Neural cell (in vitro differentiated cells): ENCODE measurements at regions not wholly inside any gene's neighbourhood (a gene's known extent, or its start where the extent isn't known, plus 50 kb on each side); places are given as distances from the start of the nearest gene placed in this dataset.
A peak's percentile ranks its signal among the peaks of the same experiment; 100 is the strongest.
"Not testable (repeated sequence)": the region's sequence is repeated elsewhere in the genome, so short reads cannot be mapped to it uniquely, and the experiment has no call there.

Experiments
- H2AFZ ChIP-seq: fragments of 200-600, 300-800 bp; sonication (generic), shearing (Covaris generic); 2 replicates; pipeline ENCODE4 v1.6.0; 2014; ENCODE audit warnings: low read depth, mild to moderate bottlenecking, antibody characterized with exemption, low read length, moderate library complexity
- H3F3A ChIP-seq: fragments of 200-600 bp; shearing (Covaris generic); 2 replicates; pipeline ENCODE4 v1.6.1; 2016; ENCODE audit warnings: mild to moderate bottlenecking, moderate library complexity, mixed read lengths, antibody characterized with exemption, low read length; ENCODE audit not compliant: insufficient read depth, poor library complexity, severe bottlenecking
- H3K27ac ChIP-seq: fragments of 200-600, 300-800 bp; sonication (generic), shearing (Covaris generic); 2 replicates; pipeline ENCODE4 v1.5.1; 2014; ENCODE audit warnings: mild to moderate bottlenecking, low read length, moderate library complexity
- H3K27me3 ChIP-seq: fragments of 300-800, 200-600 bp; sonication (generic), shearing (Covaris generic); 2 replicates; pipeline ENCODE4 v1.6.0; 2014; ENCODE audit warnings: mild to moderate bottlenecking, low read depth, low read length, moderate library complexity; ENCODE audit not compliant: insufficient read depth
- H3K36me3 ChIP-seq: fragments of 300-800, 200-600 bp; sonication (generic), shearing (Covaris generic); 2 replicates; pipeline ENCODE4 v1.5.1; 2014; ENCODE audit warnings: mild to moderate bottlenecking, antibody characterized with exemption, low read length, moderate library complexity; ENCODE audit not compliant: insufficient read depth
- H3K4me2 ChIP-seq: fragments of 300-800, 200-600 bp; sonication (generic), shearing (Covaris generic); 2 replicates; pipeline ENCODE4 v1.6.0; 2014; ENCODE audit warnings: mild to moderate bottlenecking, low read length
- H3K4me3 ChIP-seq: fragments of 300-800, 200-600 bp; sonication (generic), shearing (Covaris generic); 2 replicates; pipeline ENCODE4 v1.5.1; 2014; ENCODE audit warnings: mild to moderate bottlenecking, low read length, moderate library complexity
- H3K79me2 ChIP-seq: fragments of 200-600 bp; shearing (Covaris generic); replicated peaks from 2 replicates; pipeline ENCODE4 v1.6.0; 2014; ENCODE audit warnings: mild to moderate bottlenecking, low read length, moderate library complexity; ENCODE audit not compliant: insufficient read depth
- H3K9ac ChIP-seq: fragments of 300-800, 200-600 bp; sonication (generic), shearing (Covaris generic); 2 replicates; pipeline ENCODE4 v1.6.1; 2016; ENCODE audit warnings: mild to moderate bottlenecking, low read length, mixed read lengths
- H3K9me2 ChIP-seq: fragments of 200-600 bp; shearing (Covaris generic); 2 replicates; pipeline ENCODE4 v1.6.1; 2016; ENCODE audit warnings: mild to moderate bottlenecking, low read length, mixed read lengths; ENCODE audit not compliant: insufficient read depth
- H3K9me3 ChIP-seq: fragments of 200-600, 300-800 bp; sonication (generic), shearing (Covaris generic); 2 replicates; pipeline ENCODE4 v1.6.1; 2016; ENCODE audit warnings: mild to moderate bottlenecking, mixed run types, low read length, moderate library complexity, mixed read lengths
- H4K20me1 ChIP-seq: fragments of 200-600 bp; shearing (Covaris generic); 2 replicates; pipeline ENCODE4 v1.6.1; 2016; ENCODE audit warnings: mild to moderate bottlenecking, mixed run types; ENCODE audit not compliant: insufficient read depth
- CTCF ChIP-seq: fragments of 450-650 bp; IDR thresholded peaks from 2 replicates; pipeline ENCODE4 v1.5.1; 2014; ENCODE audit warnings: antibody characterized with exemption, mild to moderate bottlenecking, moderate library complexity; ENCODE audit not compliant: poor library complexity, severe bottlenecking
- EP300 ChIP-seq: fragments of 450-650 bp; conservative IDR thresholded peaks from 2 replicates; pipeline ENCODE4 v1.6.1; 2014; ENCODE audit warnings: antibody characterized with exemption, mild to moderate bottlenecking, moderate library complexity; ENCODE audit not compliant: poor library complexity, severe bottlenecking
- EZH2 ChIP-seq: fragments of 200-600, 300-800 bp; shearing (Covaris generic), sonication (generic); IDR thresholded peaks from 2 replicates; pipeline ENCODE4 v1.6.1; 2014; ENCODE audit warnings: antibody characterized with exemption, low read length, borderline replicate concordance, mild to moderate bottlenecking; ENCODE audit not compliant: insufficient read depth, poor library complexity, severe bottlenecking
- MXI1 ChIP-seq: fragments of 450-650 bp; conservative IDR thresholded peaks from 2 replicates; pipeline ENCODE4 v1.6.1; 2014; ENCODE audit warnings: antibody characterized with exemption, mild to moderate bottlenecking; ENCODE audit not compliant: poor library complexity, severe bottlenecking
- POLR2AphosphoS5 ChIP-seq: IDR thresholded peaks from 2 replicates; pipeline ENCODE4 v1.6.1; 2012
- RAD21 ChIP-seq: fragments of 450-650 bp; conservative IDR thresholded peaks from 2 replicates; pipeline ENCODE4 v1.6.1; 2014; ENCODE audit warnings: antibody characterized with exemption, mild to moderate bottlenecking, moderate library complexity
- REST ChIP-seq: IDR thresholded peaks from 2 replicates; pipeline ENCODE4 v1.6.1; 2012; ENCODE audit warnings: borderline replicate concordance
- SMC3 ChIP-seq: fragments of 450-650 bp; conservative IDR thresholded peaks from 2 replicates; pipeline ENCODE4 v1.6.1; 2014; ENCODE audit warnings: antibody characterized with exemption, mild to moderate bottlenecking, moderate library complexity; ENCODE audit not compliant: poor library complexity
- TAF1 ChIP-seq: IDR thresholded peaks from 2 replicates; pipeline ENCODE4 v1.6.1; 2012; ENCODE audit warnings: low read depth

GRCh38 chr2:196294516-196294909 lies 123.1 kb upstream of the STK17B start:
- Histone ChIP-seq H3K4me2 (no peak overlapping the region), H3K36me3 (peaks cover 9% of the 10 kb centered on the region), H4K20me1 (no peaks in the 10 kb centered on the region), H3K27me3 (no peaks in the 10 kb centered on the region), H3K9ac (no peak overlapping the region), H3K4me3 (no peak overlapping the region), H3F3A (no peaks in the 10 kb centered on the region), H3K9me3 (no peaks in the 10 kb centered on the region), H3K79me2 (no peaks in the 10 kb centered on the region), H3K27ac (no peak overlapping the region), H3K9me2 (no peaks in the 10 kb centered on the region), H2AFZ (no peak overlapping the region)
- TF ChIP-seq REST (no peak), MXI1 (no peak), POLR2AphosphoS5 (no peak), EZH2 (no peak), RAD21 (no peak), TAF1 (no peak), SMC3 (no peak), EP300 (no peak), CTCF (no peak)

- no peaks in the 10 kb centered on the region for H3K79me2 ChIP-seq
- TF ChIP-seq MXI1, result no peak
- H4K20me1 ChIP-seq, result no peaks in the 10 kb centered on the region
- H3K27me3 ChIP-seq, result no peaks in the 10 kb centered on the region
- peaks cover 9% of the 10 kb centered on the region for H3K36me3 ChIP-seq
- H3K27ac ChIP-seq, result no peak overlapping the region
- H3K9me3 ChIP-seq, result no peaks in the 10 kb centered on the region
- H3F3A ChIP-seq, result no peaks in the 10 kb centered on the region
- H3K4me2 ChIP-seq, result no peak overlapping the region
- H3K4me3 ChIP-seq, result no peak overlapping the region
- no peaks in the 10 kb centered on the region for H3K9me2 ChIP-seq
- no peak overlapping the region for H3K9ac ChIP-seq
- H2AFZ ChIP-seq, result no peak overlapping the region
These were observed 123.6 kb upstream of the STK17B start for GRCh38 chr2:196295005-196295404.

GRCh38 chr2:196298106-196298723 lies 126.8 kb upstream of the STK17B start:
- H3K36me3 ChIP-seq, H3K9me3 ChIP-seq, H3K4me2 ChIP-seq, H3K27ac ChIP-seq, H3K9me2 ChIP-seq, H3K79me2 ChIP-seq, H3K9ac ChIP-seq, H3F3A ChIP-seq, H3K4me3 ChIP-seq, H4K20me1 ChIP-seq, H2AFZ ChIP-seq, H3K27me3 ChIP-seq: not testable (repeated sequence)
- peak; percentile 86 for TF ChIP-seq RAD21
- TF ChIP-seq SMC3, result peak; percentile 84
- TF ChIP-seq CTCF, result peak; percentile 78
